Stimulated activated CD8-positive, alpha-beta memory T cell treated with anti-CD3 and anti-CD28 coated beads, Interleukin-15, amount 100 ng/mL, for 4 hours (primary cell): ENCODE measurements at regions not wholly inside any gene's neighbourhood (a gene's known extent, or its start where the extent isn't known, plus 50 kb on each side); places are given as distances from the start of the nearest gene placed in this dataset.

Experiments used
- DNase-seq, 2 donors: peaks; one replicate each; pipeline ENCODE4 v3.0.0-alpha.2; 2020; ENCODE audit warnings: low read depth in 2 of 2

DNA sequence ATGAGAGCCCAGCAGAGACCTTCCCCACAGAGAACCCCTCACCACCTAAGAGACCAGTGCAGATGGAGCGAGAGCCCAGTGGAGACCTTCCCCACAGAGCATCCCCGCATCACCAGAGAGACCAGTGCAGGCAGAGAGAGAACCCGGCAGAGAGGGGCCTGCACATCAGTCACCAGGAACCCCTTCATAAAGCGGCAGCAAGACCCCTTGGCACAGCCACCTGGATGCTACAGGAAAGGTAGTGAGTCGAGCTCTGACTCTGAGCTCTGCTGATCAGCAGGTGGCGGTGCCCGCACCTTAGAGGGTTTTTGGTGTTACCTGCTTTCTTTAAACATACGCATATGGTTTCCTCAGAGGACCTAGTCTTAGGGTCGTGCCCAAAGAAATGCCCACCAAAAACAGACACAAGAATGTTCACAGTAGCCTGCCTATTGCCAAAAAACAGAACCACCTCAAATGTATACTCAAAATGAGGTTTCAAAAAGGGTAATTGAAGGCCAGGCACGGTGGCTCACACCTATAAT, 678.7 kb downstream of the BRD1 start:
- DNase-seq: no peak

- DNase-seq: no peak
Observed at GRCh38 chr22:49147617-49148175, 680.0 kb downstream of the BRD1 start.

DNA sequence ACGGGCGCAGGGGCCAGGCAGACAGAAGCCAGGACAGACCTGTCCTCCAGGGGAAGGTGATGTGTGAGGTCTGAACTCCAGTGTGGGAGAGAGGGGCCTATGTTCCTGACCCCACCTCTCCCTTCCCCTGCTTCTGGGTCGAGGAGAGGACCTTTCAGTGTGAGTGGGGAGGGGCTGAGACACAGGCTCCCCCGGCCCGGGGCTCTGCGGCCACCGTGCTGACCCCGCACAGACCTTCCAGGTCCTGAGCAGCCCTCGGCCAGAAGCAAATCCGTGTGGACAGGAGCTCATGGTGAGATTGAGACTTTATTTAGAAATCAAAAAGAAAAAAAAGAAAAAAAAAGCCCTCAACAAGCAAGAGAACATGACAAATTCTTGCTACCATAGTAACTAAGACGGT, 680.5 kb downstream of the BRD1 start:
- DNase-seq: no peak

- DNase-seq: no peak
Observed at GRCh38 chr22:49146511-49146910, 681.2 kb downstream of the BRD1 start.

DNA sequence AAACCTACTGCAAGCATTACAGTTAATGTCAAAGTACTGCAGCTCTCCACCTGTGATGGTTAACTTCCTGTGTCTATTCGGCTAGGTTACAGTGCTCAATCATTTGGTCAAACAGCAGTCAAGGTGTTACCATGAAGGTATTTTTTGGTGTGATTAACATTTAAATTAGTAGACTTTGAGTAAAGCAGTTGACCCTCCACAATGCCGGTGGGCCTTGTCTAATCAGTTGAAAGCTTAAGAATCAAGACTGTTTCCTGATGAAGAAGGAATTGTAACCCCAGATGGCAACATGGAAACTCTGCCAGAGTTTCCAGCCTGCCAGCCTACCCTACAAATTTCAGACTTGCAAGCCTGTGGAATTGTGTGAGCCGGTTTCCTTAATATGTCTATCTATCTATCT, 683.9 kb downstream of the BRD1 start:
- DNase-seq: no peak

- DNase-seq: no peak
Observed at GRCh38 chr22:49142891-49143290, 684.8 kb downstream of the BRD1 start.

GRCh38 chr22:49142296-49142695, 685.4 kb downstream of the BRD1 start:
- DNase-seq: no peak

DNA sequence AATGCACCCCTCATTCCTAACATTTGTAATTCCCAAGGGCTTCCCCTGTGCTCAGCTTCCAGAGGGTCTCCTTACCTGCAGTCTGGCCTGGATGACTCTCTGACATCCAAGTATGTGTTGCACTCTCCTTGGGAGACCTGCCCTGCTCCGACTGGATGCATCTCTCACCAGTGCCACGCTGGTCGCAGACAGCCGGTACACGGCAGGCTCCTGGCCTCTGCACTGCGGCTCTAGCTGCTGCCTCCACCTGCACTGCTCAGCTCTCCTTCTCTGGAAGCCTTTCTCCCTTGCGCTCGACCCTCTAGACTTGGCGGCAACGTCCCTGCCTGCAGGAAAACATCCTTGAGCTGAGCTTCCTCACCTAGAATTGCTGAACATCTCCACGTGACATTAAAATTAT, 685.9 kb downstream of the BRD1 start:
- no peak for DNase-seq

- DNase-seq: no peak
Observed at GRCh38 chr22:49140911-49141665, 686.6 kb downstream of the BRD1 start.

GRCh38 chr22:49139492-49140151, 688.1 kb downstream of the BRD1 start:
- DNase-seq: no peak

- no peak for DNase-seq
Observed at GRCh38 chr22:49138250-49138790, 689.4 kb downstream of the BRD1 start.

DNA sequence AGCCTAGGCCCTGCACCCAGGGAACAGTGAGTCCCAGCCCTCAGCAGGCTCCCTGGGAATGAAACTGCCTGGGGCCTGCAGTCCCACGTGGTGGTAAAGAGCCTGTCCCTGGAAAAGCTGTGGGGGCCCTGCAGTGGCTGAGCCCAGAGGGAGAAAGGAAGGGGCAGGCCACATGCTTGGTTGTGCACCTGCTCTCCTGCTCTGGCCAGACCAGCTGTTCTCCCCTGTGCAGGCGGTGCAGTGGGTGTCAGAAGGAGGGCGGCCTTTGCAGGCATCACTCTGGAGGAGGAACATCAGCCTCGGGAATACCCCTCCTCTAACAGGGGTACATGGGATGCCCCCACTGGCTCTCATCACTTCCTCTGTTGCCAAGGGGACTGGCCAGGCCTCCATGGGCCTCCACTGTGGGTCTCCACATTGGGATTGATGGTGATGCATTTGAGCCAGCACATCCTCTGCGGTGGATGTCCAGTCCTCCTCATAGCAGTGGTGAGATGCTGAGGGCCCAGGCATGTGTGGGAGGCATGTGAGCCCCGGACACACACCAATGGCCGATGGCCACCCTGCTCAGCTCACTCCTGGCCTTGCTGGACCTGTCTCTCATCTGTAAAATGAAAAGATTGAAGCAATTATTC, 690.4 kb downstream of the BRD1 start:
- no peak for DNase-seq

GRCh38 chr22:49136816-49137180, 690.9 kb downstream of the BRD1 start:
- DNase-seq: no peak

DNA sequence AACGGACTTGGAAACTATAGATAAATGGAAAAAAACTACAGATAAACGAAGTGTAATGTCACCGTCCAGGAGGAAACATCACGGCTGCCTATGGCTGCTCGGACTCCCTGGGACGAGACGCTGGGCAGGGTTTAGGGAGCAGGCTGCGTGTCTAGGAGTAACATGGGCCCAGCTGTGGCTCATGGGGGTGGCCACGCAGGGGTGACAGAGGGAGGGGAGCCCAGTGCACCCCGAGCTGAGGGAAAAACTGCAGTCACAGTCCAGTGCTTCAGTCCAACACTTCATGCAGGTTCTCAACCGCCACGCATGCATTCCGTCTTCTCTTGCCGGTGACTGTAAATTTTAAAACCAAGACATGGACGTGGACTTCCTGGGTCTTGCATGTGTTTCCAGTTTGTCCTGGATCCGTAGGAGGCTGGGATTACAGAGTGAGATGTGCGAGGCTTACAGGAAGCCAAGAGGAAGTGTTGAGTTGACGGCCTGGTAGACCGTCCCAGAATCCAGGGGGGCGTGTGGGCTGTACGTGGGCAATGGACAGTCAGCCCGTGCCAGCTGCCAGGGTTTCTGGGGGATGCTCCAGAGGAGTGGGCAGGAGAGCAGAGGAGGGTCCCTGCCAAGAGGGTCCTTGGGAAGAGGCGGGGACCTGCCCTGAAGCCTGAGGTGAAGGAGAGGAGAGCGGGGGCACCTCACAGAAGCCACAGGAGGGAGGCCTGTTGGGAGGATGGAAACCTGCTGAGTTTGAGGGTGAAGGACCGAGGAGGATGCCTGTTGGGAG, 691.4 kb downstream of the BRD1 start:
- no peak for DNase-seq

DNA sequence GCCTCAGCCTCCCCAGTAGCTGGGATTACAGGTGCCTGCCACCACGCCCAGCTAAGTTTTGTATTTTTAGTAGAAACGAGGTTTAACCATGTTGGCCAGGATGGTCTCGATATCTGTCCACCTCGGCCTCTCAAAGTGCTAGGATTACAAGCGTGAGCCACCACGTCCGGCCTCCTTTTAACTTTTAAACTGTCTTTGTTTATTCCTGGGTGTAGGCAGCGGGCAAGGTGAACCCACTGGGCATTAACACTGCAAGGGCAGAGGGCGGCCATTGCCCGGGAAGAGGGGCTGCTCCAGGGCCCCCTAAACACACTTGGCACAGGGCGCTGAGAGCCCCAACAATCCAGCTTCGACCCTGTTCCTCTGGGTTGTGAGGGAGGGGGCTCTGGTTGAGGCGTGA, 693.6 kb downstream of the BRD1 start:
- no peak for DNase-seq

- no peak for DNase-seq
Observed at GRCh38 chr22:49133541-49133940, 694.1 kb downstream of the BRD1 start.

DNA sequence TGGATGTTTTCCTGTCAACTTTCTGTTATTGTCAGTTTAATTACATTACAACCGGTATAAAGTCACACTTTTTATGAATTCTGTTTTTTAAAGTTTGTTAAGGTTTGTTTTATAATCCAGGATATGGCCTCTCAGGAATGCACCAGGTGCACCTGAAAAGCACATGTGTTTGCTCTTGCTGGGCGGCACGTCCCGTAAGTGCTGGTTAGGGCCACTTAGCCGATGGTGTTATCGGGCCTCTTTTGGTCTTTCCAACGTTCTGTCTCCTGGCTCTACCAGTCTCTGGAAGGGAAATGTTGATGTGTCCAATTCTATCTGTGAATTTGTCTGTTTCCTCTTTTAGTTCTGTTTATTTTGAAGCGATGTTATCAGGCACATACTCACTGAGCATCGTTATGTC, 695.7 kb downstream of the BRD1 start:
- no peak for DNase-seq

- no peak for DNase-seq
Observed at GRCh38 chr22:49129736-49130135, 697.9 kb downstream of the BRD1 start.

GRCh38 chr22:49128874-49129273, 698.8 kb downstream of the BRD1 start:
- DNase-seq: no peak

- DNase-seq: no peak
Observed at GRCh38 chr22:49124608-49125007, 703.1 kb downstream of the BRD1 start.

- no peak for DNase-seq
Observed at GRCh38 chr22:49123621-49124192, 704.0 kb downstream of the BRD1 start.
